Stimulated activated CD8-positive, alpha-beta memory T cell treated with anti-CD3 and anti-CD28 coated beads, Interleukin-4, amount 100 ng/mL, for 48 hours (primary cell): ENCODE measurements at regions not wholly inside any gene's neighbourhood (a gene's known extent, or its start where the extent isn't known, plus 50 kb on each side); places are given as distances from the start of the nearest gene placed in this dataset.

Source experiments
- DNase-seq: peaks from one replicate; pipeline ENCODE4 v3.0.0-alpha.2; 2020

DNA sequence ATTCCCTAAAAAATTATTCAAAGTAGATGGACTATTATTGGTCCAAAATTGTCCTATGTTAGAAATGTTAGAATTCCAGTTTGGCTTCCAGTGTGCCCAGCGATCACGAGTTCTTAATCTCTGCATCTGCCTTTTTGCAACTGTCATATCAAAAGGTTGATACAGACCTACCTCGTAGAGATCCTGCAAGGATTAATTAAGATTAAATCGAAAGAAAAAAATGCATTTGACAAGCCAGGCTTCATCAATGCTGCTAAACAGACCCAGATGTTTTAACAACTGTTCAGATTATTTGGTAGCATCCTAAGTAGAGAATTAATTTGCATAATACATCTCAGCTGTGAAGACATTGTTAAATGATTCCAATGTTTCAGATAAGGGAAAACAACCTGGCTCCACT lies 336.5 kb downstream of the CRPPA start:
- no peak for DNase-seq

DNA sequence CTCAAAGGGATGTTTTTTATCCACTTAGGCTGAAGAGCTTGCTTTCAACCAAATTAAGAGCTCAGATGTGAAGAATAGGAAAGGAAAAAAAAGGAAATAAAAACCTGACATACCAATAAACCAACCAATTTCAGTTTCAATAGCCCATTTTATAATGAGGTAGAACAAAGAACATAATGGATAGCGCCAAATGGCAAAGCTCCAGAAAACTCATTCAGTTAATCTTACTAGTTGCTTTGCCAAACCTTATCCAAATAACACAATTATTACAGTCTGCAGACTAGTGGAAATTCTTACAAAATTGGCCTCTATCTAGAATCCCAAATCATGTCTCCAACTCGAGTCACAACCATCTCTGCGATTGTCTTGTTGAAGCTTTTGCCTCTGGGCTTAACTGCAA lies 337.0 kb downstream of the CRPPA start:
- DNase-seq, result no peak

DNA sequence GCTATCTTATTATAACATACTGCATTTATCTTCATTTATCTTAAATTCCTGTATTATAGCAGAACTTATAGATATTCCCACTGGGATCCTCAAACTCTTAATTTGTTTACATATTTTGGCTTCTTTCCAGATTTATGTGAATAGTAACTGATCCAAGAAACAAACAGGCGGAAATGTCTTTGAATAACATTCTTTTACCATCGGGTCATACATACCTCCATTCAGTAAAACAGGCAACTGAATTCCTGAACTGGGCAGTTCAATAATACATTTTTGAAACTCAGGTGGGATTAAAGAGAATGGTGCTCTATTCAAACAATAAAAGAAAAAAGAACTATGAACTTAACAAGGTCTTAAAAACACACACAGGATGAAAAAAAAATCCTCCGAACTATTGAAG lies 337.4 kb downstream of the CRPPA start:
- DNase-seq, result no peak

DNA sequence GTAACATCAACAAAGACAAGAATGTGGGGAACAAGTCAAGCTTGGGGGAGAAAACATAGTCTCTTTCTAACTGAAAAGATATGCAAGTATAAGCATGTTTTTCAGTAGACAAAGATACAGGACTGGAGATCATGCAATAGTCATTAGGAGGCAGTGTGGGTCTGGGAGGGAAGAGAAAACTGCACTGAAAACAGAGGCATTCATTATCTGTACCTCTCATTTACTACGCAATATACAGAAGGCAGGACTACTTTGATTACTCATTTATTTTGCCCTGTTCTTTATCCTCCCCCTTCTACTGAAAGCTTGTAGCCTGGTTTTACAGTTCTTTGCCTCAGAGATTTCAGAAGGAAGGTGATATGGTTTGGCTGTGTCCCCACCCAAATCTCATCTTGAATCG lies 341.2 kb downstream of the CRPPA start:
- DNase-seq, result no peak

DNA sequence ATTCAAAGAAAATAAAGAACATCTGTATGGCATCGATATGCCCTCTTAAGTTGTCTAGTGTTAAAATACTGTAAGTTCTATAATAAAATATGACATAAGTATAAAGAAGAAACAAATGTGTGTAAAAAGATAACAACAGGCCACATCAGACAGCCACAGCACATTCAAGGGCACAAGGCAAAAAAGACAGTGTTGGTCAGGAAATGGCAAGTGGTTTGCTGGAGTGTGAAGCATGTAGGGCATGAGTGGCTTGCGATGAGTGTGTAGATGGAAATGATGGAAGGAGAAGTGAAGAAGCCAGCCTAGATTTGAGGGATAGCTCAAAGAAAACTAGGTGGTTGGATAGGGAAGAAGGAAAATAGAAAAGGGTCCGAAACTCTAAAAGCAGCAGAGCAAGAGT lies 341.6 kb downstream of the CRPPA start:
- DNase-seq, result no peak

DNA sequence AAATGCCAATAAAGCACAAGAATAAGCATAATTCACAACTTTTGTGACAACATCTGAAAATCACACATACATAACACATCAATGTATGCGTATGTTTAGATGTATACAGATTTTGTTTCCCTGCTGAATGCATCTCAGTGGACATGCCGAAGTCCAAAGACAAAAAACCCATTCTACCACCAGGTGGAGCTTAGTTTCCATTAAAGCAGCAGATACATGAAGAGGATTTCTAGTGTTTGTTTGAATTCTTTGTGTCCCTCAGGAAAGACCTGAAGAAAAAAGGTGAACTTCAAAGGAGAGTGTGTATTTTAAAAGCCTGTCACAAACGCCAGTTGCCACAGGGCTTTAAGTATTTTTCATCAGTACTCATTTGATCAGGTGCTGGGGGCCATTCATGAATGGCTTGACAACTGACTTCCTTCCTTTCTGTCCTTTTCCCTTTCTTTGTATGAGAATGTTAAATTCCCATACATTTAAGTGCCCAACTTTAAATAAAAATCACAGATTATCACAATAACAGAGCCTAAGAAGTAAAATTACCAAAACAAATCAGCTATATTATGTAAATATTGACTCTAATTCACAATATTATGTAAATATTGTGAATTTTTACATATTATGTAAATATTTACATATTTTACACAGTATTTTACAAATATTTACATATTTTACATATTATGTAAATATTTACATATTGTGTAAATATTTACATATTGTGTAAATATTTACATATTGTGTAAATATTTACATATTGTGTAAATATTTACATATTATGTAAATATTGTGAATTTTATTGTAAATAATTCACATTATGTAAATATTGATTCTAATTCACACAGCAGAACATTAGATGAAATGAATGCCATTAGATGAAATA lies 343.0 kb downstream of the CRPPA start:
- no peak for DNase-seq

DNA sequence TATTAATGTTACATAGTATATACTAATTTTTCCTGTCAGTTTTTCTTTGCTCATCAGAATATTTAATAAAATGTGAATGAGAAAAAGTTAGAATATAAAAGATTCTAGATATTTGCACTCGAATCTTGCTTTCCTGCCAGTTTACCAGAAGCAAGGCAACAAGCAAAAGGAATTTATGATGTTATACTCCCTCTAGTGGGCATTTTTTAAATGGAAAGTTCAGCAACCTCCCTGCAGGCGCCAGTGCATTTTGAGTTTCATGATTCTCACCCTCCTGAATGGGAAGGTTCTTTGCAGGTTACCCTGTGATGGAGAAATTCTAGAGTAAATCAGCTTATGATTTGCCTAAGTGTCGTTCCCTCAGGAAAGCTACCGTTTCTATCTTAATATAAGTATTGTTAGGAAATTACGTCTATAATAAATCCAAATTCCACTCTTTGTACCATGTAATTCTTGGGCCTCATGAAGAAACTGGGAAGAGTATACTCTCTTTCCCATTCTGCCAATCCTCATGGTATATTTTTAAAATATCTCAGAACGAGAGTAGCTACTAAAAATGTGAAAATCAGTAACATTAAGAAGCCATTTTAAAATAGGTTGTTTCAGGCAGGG lies 350.0 kb downstream of the CRPPA start:
- no peak for DNase-seq

DNA sequence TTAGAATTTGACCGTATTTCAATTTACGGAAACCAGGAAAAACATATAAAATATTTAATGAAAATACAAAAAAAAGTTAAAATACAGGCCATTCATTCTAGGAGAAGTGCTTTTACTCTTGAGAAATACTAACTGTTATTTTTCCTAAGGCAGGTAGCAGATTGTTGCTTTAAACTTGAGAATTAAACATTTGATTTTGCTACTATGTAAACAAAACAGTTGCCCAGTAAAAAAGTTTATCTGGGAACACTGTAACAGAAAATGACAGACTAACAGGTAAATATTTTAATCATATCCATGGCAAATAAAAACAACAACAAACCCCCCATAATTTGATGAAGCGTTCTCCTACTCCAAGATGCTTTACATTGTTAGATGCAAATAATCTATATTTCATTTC lies 350.5 kb downstream of the CRPPA start:
- DNase-seq, result no peak

DNA sequence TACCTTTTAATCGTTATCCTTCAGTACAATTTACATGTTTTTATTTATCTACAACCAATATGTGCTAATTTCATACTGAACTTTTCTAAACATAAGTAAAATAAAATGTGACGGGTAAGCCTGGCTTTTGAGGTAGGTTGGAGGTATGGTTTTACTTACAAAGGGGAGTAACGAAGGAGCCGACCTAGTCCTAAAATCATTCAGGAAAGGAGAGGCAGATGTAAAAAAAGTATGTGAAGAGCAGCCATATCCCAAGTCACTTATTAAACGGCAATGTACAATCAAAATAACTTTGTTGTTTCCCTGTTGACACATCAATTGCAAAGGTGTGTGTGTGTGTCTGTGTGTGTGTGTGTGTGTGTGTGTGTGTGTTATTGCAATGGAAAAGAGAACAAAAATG lies 351.3 kb downstream of the CRPPA start:
- no peak for DNase-seq

DNA sequence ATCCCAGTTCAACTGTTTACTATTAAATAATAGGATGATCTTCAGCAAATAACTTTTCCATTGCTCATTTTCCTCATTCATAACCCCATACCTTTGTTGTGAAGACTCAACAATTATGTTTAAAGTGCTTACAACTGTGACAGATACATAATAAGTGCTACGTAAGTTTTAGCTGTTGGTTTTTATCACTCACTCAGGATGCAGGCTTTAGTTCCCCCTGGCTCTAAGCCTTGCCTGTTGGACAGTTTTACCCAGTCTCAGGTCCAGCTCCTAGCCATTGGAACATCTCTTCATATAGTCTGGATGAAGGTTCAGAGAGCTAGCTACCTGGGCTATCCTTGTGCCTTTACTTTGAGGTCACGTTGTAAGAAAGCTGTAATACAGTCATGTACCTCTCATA lies 353.2 kb downstream of the CRPPA start:
- no peak for DNase-seq

DNA sequence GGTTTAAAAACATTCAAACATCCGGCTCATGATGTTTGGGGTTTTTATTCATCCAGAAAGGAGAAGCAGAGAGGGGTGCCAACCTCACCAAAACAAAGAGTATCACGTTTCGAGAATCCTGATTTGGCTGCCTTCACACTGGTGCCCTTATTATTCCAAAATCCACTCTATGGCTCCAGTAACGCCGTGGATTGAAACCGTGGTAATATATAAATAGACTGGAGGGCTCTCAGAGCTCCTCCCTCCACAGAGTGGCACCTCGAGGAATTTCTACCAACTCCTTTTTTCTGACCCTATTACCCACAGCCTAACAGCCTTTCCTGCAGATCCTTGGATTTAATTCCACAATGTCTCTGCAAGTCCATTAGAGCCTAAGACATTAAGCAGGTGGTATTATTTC lies 353.6 kb downstream of the CRPPA start:
- no peak for DNase-seq

DNA sequence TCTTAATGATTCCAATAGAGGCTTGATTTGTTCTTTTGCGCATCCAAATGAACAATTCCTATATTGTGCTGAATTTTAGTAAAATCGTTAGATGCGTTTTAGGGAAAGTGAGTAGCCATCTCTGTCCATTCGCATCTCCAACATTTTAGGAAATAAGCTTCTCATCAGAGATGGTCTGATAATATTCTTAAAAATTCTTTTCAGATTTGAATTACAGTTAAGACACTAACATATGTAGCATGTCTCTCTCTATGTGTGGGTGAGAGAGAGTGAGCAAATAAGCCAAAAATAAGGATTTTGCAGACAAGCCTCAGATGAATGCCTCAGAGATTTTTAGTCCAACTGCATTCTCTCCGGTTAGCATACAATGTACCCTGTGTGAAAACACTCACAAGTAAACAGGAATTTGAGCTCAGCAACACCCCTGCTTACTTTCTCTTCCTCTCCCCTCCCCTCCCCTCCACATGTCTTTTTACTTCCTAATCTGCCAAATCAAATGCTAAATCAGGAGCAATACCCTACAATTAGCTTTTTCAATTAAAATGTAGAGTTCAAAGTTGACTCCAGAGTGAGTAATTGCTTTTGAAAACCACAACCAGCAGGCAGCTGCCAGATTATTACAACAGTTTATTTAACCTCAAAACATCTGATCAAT lies 354.4 kb downstream of the CRPPA start:
- DNase-seq, result no peak

DNA sequence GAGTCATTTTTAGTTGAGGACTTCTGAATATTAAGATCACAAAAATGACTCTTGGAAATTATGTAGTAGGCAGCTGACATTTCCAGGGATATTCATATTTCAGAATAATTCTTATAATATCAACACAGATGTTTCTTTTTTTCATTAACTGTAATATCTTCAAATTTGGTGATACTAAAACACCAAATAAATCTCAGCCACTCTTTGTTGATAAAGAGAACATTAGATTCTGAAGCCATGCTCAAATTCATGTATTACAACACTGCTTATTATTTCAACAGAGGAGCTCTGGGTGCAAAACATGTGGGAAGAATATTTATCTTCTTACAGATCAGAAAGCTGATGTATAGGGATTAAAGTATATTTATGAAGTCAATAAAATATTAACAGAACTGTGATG lies 355.4 kb downstream of the CRPPA start:
- no peak for DNase-seq

DNA sequence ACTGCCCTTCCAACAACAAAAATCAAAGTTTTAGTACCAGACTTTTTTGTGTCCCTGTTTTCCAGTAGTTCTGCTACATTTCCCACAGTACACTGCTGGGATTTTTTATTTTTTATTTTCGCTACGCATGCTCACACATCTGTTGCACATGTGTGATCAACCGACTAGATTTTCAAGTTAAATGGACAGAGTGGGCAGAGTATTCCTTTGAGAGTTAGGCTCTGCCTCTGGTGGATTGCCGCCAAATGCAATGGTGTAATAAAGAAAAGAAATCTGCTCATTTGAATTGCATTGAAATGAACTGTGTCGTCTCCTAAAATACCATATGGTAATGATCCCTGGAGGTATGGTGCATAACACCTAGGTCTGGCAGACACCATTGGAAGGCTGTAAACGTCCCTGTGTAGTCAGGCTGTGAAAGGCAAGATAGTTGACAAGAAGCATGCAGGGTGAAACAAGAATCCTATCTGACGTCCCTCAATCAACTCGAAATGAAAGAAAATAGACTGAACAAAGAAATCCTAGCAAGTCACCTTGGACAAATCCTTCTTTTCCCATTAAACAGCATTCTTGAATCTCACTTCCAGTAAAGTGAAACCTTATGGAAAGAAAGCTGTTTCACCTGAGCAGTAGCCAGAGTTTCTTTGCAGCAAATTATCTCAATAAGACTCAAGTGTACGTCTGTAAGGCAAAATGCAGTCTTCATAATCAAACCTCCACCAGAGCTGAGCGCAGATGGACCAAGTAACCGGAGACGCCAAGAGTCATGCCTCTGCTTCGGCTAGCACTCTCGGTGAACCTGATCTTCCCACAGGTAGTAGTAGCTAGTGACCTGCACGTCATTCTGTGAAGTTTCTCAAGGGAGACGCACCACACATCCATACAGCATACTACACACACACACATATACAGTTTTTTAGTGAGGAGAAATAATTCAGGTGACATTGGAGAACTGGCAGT lies 357.3 kb downstream of the CRPPA start:
- no peak for DNase-seq

DNA sequence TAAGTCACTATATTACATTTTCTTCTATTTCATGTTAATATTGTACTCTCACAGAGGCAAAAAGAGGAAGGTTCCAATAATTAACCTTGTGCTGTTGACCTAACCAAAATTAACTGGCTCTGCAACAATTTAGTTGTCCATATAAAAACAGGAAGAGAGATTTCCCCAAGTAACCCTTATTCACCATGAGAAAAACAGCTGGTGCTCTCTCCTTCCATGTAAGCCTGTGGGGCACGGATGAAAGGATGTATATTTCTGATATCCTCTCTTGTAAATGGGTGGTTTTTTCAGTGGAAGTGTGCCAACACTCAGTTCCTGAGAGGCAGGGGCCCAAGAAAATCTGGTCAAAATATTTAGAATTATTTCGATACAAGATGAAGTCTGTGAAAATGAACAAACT lies 358.1 kb downstream of the CRPPA start:
- no peak for DNase-seq

DNA sequence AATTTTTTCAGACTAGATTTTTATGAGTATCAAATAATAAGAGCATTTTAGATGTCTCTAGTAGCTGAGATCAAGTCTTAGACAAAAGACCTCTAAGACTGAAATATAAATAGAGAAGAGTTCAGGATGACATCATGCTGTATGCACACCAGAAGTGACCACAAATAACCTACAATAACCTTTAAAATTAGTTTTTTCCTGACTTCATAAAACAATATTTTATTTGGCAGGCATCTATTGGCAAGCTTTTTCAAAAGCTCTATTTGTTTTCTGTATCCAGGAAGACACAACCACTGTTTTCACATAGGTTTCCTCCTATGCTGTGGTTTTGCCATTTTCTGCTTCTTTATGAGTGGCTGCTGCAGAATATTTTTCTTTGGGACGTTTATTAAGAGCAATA lies 359.1 kb downstream of the CRPPA start:
- no peak for DNase-seq

DNA sequence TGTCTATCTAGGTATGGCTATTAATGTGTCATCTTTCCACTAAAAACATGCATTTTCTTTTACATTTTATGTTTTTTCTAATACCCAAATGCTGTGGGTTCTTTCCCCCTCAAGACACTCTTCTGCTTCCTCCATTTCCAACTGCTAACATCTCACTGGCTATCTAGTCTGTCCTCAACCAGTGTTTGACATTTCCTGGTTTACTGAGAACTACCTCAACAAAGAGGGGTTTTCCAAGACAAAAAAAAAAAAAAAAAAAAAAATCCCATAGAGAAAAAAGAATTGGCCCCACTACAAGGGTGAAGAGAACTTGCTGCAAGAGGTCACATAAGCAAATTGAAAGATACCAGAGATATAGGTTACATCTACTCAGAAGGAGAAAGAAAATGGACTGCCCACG lies 359.7 kb downstream of the CRPPA start:
- no peak for DNase-seq

DNA sequence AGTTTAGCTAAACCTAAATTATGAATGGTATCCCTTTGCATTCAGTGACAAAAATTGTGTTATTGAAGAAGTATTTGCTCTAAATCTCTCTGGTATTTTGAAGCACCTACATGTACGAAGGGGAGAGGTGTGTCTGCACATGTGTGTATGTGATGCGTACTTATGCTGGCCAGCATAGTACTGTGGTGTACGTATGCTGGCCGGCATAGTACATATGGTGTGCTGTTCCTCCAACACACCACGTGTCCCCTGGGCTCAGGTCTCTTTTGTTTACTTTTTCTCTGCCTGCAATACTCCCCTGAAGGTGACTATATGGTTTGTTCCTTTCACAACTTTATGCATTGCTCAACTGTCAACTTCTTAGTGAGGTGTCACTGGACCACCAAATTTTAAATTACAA lies 360.3 kb downstream of the CRPPA start:
- no peak for DNase-seq

DNA sequence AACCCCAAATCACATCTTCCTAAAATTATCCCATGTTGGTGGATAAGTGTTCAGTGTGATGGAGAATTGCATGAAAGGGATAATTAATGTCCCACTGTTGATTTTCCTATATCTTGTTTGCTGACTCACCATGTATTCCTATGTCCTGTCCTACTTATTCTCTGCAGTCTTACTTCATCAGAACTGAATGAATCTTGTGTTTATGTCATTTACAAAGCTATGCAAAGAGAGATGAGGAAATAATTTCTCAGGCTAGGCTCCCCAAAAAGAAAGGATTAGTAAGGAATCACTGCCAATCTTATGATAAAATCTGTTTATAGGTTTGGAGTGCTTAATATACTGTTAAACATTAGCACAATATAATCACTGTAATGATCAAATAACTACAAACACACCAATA lies 360.8 kb downstream of the CRPPA start:
- DNase-seq, result no peak

DNA sequence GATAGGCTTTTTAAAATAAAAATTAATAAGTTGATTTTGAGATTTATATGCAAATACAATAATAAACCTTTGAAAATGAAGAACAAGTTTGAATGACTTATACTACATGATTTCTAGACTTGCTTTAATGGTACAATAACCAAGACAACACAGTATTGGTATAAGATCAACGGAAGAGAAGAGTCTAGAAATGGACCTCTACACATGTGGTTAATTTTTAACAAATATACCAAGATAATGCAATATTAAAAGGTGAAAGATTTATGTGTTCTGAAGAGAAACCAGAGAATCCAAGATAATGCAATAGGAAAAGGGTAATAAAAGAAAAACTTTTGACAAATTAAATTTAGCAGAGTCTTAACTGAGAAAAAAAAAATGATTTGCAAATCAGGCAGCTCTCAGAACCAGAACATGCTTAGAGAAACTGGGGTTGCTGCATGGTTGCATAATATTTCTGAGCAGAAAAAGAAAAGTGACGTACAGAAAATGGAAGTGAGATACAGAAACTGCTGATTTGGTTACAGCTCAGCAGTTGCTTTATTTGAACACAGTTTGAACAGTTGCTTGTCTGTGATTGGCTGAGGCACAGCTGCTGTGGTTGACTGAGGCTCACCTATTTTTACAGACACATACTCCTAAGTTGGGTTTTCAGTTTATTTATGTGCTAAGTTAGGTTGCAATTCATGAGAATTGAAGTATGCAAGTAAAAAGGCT lies 365.9 kb downstream of the CRPPA start:
- DNase-seq, result no peak

DNA sequence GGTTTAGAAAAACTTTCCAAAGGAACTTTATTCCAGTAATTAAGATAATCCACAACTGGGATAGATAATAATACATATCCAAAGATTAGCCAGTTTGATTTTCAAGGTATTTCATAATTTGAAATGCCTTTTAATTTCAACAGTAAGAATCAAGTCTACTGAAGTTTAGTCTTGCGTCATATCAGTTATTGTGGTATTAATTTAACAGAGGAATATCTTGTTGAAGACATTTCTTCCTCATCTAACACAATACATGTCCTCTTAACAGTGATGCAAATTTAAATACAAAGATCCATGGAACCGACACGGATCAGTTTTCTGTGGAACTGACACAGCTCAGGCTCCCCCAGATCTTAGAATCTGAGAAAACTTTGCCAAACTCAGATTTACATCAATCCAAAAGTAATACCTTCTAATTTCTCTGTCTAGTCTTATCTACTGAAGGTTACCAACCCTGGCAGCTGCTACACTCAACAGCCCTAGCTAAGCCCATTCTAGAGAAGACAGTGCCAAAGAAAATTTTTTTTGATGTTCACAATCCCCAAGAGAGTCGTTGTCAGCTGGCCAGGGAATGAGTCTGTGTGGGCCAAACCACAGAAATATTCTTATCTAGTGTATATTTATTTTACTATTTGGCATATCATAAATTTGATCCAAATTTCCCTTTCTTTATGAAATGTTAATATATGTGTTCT lies 365.2 kb upstream of the MEOX2 start:
- no peak for DNase-seq

DNA sequence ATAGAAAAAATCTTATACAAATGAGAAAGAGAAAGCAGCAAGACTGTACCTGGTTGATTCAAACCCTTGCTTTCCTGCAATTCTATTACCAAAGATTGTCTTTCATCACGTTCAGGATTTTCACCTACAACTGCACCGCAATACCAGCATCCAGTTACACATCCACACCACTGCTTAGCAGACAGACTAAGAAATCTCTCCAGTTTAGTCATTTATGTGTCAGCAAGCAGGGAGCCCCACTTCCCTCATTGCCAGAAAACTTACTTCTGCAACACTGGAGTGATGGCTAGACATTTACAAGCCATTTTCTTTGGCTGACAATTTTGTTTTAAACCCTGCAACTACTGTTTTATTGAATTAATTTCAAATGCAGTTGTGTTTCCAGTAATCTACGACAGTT lies 359.6 kb upstream of the MEOX2 start:
- DNase-seq, result no peak
